Right cardiac atrium (tissue), 5 donors: ENCODE measurements at regions not wholly inside any gene's neighbourhood (a gene's known extent, or its start where the extent isn't known, plus 50 kb on each side); places are given as distances from the start of the nearest gene placed in this dataset.

Source experiments
- ATAC-seq, 2 donors: fragments of 200-7000 bp; cut with Tn5 transposase; one replicate each; pipeline versions ENCODE4 v1.8.0 to v1.9.1; 2020; ENCODE audit warnings: moderate library complexity in 2 of 2, mild to moderate bottlenecking in 1 of 2
- DNase-seq, 3 donors: peaks; one replicate each; pipeline ENCODE4 v3.0.0-alpha.2; 2020
- H3K27ac ChIP-seq: one replicate; pipeline ENCODE4 v1.5.1; 2013; ENCODE audit warnings: mild to moderate bottlenecking, low read length, control low read depth, moderate library complexity
- H3K27me3 ChIP-seq: one replicate; pipeline ENCODE4 v1.6.1; 2013; ENCODE audit not compliant: control insufficient read depth, insufficient read depth
- H3K4me1 ChIP-seq: one replicate; pipeline ENCODE4 v1.6.1; 2013; ENCODE audit warnings: low read length; ENCODE audit not compliant: control insufficient read depth, insufficient read depth
- H3K4me3 ChIP-seq: one replicate; pipeline ENCODE4 v1.5.1; 2013; ENCODE audit warnings: low read length, control low read depth
- H3K9me3 ChIP-seq: one replicate; pipeline ENCODE4 v1.6.1; 2013; ENCODE audit warnings: low read length; ENCODE audit not compliant: control insufficient read depth
- WGBS: extraction: QIAGEN DNeasy Blood & Tissue Kit; methylation state at CpG from one replicate; pipeline ENCODE4 v1.1.7; 2013; 5-methylcytosine and 5-hydroxymethylcytosine counted together
- intact Hi-C, 4 donors: fragments of 100-400 bp; cut with DNase I; formaldehyde crosslinking; loops; one replicate each; pipeline versions ENCODE4 v1.11.0 to v1.14.0; 2022 to 2023
- donor health status: healthy with polysubstance abuse.
- donor health status: DM: no; HTN: yes; CAD: no.
- donor health status: DM: no; HTN: no; CAD: no.
- donor health status: DM: no; HTN: yes; CAD: no; lungs with severe emphysema.
- donor health status: DM: yes; HTN: yes; CAD: no.

GRCh38 chr10:29012926-29013554, 275.8 kb upstream of the LYZL1 start:
- 82% methylated on average over 9 of the region's 9 CpGs for WGBS
- H3K4me1 ChIP-seq: no peaks in the 10 kb centered on the region
- no peak overlapping the region for H3K27ac ChIP-seq
- ATAC-seq (no peak), DNase-seq (no peak)
- no peaks in the 10 kb centered on the region for H3K9me3 ChIP-seq
- intact Hi-C loops: no loop called here
- H3K27me3 ChIP-seq: no peaks in the 10 kb centered on the region
- H3K4me3 ChIP-seq: no peak overlapping the region

- DNase-seq (no peak), ATAC-seq (no peak)
- Histone ChIP-seq H3K4me1 (no peaks in the 10 kb centered on the region), H3K9me3 (no peaks in the 10 kb centered on the region), H3K27me3 (no peaks in the 10 kb centered on the region), H3K4me3 (no peak overlapping the region), H3K27ac (no peak overlapping the region)
- 82% methylated on average over 3 of the region's 3 CpGs for WGBS
- intact Hi-C loops: no loop called here
Observed at GRCh38 chr10:29021591-29021990, 267.3 kb upstream of the LYZL1 start.

- Histone ChIP-seq H3K27me3 (no peaks in the 10 kb centered on the region), H3K9me3 (no peaks in the 10 kb centered on the region), H3K4me1 (no peaks in the 10 kb centered on the region), H3K4me3 (no peak overlapping the region), H3K27ac (no peak overlapping the region)
- ATAC-seq: no peak
- DNase-seq: no peak
- WGBS: 89% methylated on average over 9 of the region's 9 CpGs
- intact Hi-C loops: no loop called here
Observed at GRCh38 chr10:29022513-29022912, 266.4 kb upstream of the LYZL1 start.

- 78% methylated on average over 5 of the region's 5 CpGs for WGBS
- no peaks in the 10 kb centered on the region for H3K9me3 ChIP-seq
- no peaks in the 10 kb centered on the region for H3K27me3 ChIP-seq
- DNase-seq (no peak), ATAC-seq (no peak)
- no peaks in the 10 kb centered on the region for H3K4me1 ChIP-seq
- intact Hi-C loops: no loop called here
- no peak overlapping the region for H3K4me3 ChIP-seq
- no peak overlapping the region for H3K27ac ChIP-seq
Observed at GRCh38 chr10:29023678-29024077, 265.2 kb upstream of the LYZL1 start.

- 87% methylated on average over 10 of the region's 10 CpGs for WGBS
- intact Hi-C loops: no loop called here
- DNase-seq (no peak), ATAC-seq (no peak)
- Histone ChIP-seq H3K9me3 (no peaks in the 10 kb centered on the region), H3K27me3 (no peaks in the 10 kb centered on the region), H3K4me1 (no peaks in the 10 kb centered on the region), H3K4me3 (no peak overlapping the region), H3K27ac (no peak overlapping the region)
Observed at GRCh38 chr10:29026065-29026797, 262.6 kb upstream of the LYZL1 start.

- no peaks in the 10 kb centered on the region for H3K4me1 ChIP-seq
- H3K27ac ChIP-seq: no peak overlapping the region
- intact Hi-C loops: no loop called here
- WGBS: 46% methylated on average over 5 of the region's 5 CpGs
- no peaks in the 10 kb centered on the region for H3K9me3 ChIP-seq
- no peak for DNase-seq
- H3K27me3 ChIP-seq: no peaks in the 10 kb centered on the region
- H3K4me3 ChIP-seq: no peak overlapping the region
- ATAC-seq: no peak
Observed at GRCh38 chr10:29026802-29027580, 261.9 kb upstream of the LYZL1 start.

GRCh38 chr10:29028486-29028885, 260.4 kb upstream of the LYZL1 start:
- no peaks in the 10 kb centered on the region for H3K9me3 ChIP-seq
- H3K4me3 ChIP-seq: no peak overlapping the region
- no peak overlapping the region for H3K27ac ChIP-seq
- H3K27me3 ChIP-seq: no peaks in the 10 kb centered on the region
- no peaks in the 10 kb centered on the region for H3K4me1 ChIP-seq
- intact Hi-C loops: no loop called here
- no peak for ATAC-seq
- WGBS: 65% methylated on average over 3 of the region's 3 CpGs
- DNase-seq: no peak

GRCh38 chr10:29030900-29031299, 258.0 kb upstream of the LYZL1 start:
- Histone ChIP-seq H3K4me3 (no peak overlapping the region), H3K27me3 (no peaks in the 10 kb centered on the region), H3K9me3 (no peaks in the 10 kb centered on the region), H3K27ac (no peak overlapping the region), H3K4me1 (no peaks in the 10 kb centered on the region)
- intact Hi-C loops: no loop called here
- DNase-seq (no peak), ATAC-seq (no peak)

- Histone ChIP-seq H3K27me3 (no peaks in the 10 kb centered on the region), H3K27ac (no peak overlapping the region), H3K4me3 (no peak overlapping the region), H3K9me3 (no peaks in the 10 kb centered on the region), H3K4me1 (no peaks in the 10 kb centered on the region)
- WGBS: 92% methylated on average over 3 of the region's 3 CpGs
- ATAC-seq (no peak), DNase-seq (no peak)
- intact Hi-C loops: no loop called here
Observed at GRCh38 chr10:29032169-29032568, 256.7 kb upstream of the LYZL1 start.

- no peaks in the 10 kb centered on the region for H3K27me3 ChIP-seq
- H3K4me3 ChIP-seq: no peak overlapping the region
- H3K9me3 ChIP-seq: no peaks in the 10 kb centered on the region
- no peaks in the 10 kb centered on the region for H3K4me1 ChIP-seq
- H3K27ac ChIP-seq: no peak overlapping the region
- intact Hi-C loops: no loop called here
- DNase-seq (no peak), ATAC-seq (no peak)
- WGBS: 84% methylated on average over 6 of the region's 6 CpGs
Observed at GRCh38 chr10:29033311-29033940, 255.4 kb upstream of the LYZL1 start.

GRCh38 chr10:29034592-29034991, 254.3 kb upstream of the LYZL1 start:
- no peak overlapping the region for H3K27ac ChIP-seq
- 74% methylated on average over 5 of the region's 5 CpGs for WGBS

More at GRCh38 chr10:29034592-29034991, 254.3 kb upstream of the LYZL1 start:
- intact Hi-C loops: no loop called here
- Histone ChIP-seq H3K27me3 (no peaks in the 10 kb centered on the region), H3K4me1 (no peaks in the 10 kb centered on the region), H3K9me3 (no peaks in the 10 kb centered on the region), H3K4me3 (no peak overlapping the region)
- DNase-seq: no peak
- ATAC-seq: no peak
